Nucleus accumbens (tissue), 56 donors: ENCODE measurements at regions not wholly inside any gene's neighbourhood (a gene's known extent, or its start where the extent isn't known, plus 50 kb on each side); places are given as distances from the start of the nearest gene placed in this dataset.

Experiments
- DNase-seq, 56 donors: peaks; one replicate each; lab custom pipeline; 2025; lab: John Stamatoyannopoulos, UW

- DNase-seq, result no peak
Observed at GRCh38 chr18:78159397-78159796, 820.2 kb upstream of the SALL3 start.

GRCh38 chr18:78160961-78161656 lies 818.5 kb upstream of the SALL3 start:
- DNase-seq, result no peak

- DNase-seq, result no peak
Observed at GRCh38 chr18:78165525-78165924, 814.1 kb upstream of the SALL3 start.

- no peak for DNase-seq
Observed at GRCh38 chr18:78168526-78168925, 811.1 kb upstream of the SALL3 start.

- DNase-seq, result peak in 2 of 56 donors; percentile 8 to 11
Observed at GRCh38 chr18:78169174-78169864, 810.3 kb upstream of the SALL3 start.

GRCh38 chr18:78171954-78172353 lies 807.7 kb upstream of the SALL3 start:
- DNase-seq, result no peak

GRCh38 chr18:78174737-78175136 lies 804.9 kb upstream of the SALL3 start:
- no peak for DNase-seq

GRCh38 chr18:78178812-78179211 lies 800.8 kb upstream of the SALL3 start:
- DNase-seq, result no peak

- no peak for DNase-seq
Observed at GRCh38 chr18:78180741-78181140, 798.9 kb upstream of the SALL3 start.

GRCh38 chr18:78183815-78184214 lies 795.8 kb upstream of the SALL3 start:
- no peak for DNase-seq

GRCh38 chr18:78191276-78191675 lies 788.3 kb upstream of the SALL3 start:
- DNase-seq, result no peak

GRCh38 chr18:78192054-78192453 lies 787.6 kb upstream of the SALL3 start:
- DNase-seq, result peak in 23 of 56 donors; percentile 2 to 64 (median 14)

GRCh38 chr18:78196280-78196679 lies 783.3 kb upstream of the SALL3 start:
- no peak for DNase-seq

- no peak for DNase-seq
Observed at GRCh38 chr18:78199002-78199401, 780.6 kb upstream of the SALL3 start.

GRCh38 chr18:78199611-78200010 lies 780.0 kb upstream of the SALL3 start:
- no peak for DNase-seq

- no peak for DNase-seq
Observed at GRCh38 chr18:78207942-78208341, 771.7 kb upstream of the SALL3 start.

- DNase-seq, result no peak
Observed at GRCh38 chr18:78208461-78208860, 771.2 kb upstream of the SALL3 start.

GRCh38 chr18:78213361-78213994 lies 766.1 kb upstream of the SALL3 start:
- DNase-seq, result no peak

- DNase-seq, result no peak
Observed at GRCh38 chr18:78221496-78221895, 758.1 kb upstream of the SALL3 start.

GRCh38 chr18:78228974-78229373 lies 750.6 kb upstream of the SALL3 start:
- no peak for DNase-seq

- DNase-seq, result no peak
Observed at GRCh38 chr18:78230911-78231310, 748.7 kb upstream of the SALL3 start.

GRCh38 chr18:78232196-78232595 lies 747.4 kb upstream of the SALL3 start:
- no peak for DNase-seq
